HG02610 (cell line): ENCODE measurements at regions not wholly inside any gene's neighbourhood (a gene's known extent, or its start where the extent isn't known, plus 50 kb on each side); places are given as distances from the start of the nearest gene placed in this dataset.

Experiments
- ATAC-seq: cut with Tn5 transposase; IDR thresholded peaks from one replicate; pipeline ENCODE4 v1.9.1; 2021; ENCODE audit warnings: mild to moderate bottlenecking, moderate library complexity; ENCODE audit not compliant: unreplicated experiment

DNA sequence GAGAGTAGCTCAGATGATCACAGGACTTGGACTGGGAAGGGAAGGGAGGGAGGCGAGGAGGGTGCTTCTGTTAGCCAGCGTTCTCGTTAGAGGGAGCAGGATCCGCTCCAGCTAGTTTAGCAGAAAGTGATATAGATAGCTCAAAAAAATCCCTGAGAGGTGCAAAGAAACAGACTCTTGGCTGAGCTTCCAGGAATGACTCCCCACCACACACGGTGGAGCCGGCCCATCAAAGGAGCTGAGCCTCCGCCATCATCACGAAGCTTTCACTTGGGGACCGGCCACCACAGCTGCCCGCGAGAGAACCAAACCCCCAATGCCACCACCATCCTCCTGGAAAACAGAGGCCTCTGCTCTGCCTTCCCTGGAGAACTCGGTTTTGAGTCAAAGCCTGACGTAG lies 124.6 kb upstream of the BCL2L14 start:
- no peak for ATAC-seq

- no peak for ATAC-seq
Observed at GRCh38 chr12:11947213-11947612, 123.5 kb upstream of the BCL2L14 start.

DNA sequence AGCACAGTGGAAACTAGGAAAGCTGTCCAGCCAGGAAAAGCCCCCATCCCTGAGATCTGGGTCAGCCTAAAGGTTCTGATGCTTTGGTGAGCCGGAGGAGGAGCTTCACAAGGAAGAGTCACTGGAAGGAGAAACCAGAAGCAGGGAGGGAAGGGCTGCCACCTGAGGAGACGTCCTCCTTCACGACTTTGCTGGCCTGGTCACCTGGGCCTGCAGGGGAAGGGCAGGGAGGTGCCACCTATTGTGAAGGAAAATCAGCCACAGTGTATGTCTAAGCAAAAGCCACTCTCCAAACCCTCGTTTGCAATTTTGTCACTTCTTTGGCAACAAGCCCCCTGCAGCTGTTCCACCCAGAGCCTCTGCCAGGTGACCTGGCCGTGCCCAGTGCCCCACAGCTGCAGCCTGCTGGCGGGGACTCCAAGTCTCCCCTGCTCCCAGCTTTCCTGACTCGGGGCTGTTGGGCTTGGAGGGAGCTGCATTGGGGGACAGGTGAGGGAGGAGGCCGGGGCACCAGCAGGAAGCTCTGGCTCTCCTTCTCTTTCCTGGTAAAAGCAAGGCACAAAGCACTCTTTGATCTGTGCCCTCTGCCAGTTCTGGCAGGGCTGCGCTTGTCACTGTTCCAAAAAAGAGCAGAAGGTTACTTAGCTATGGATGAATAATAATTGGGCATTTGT lies 120.9 kb upstream of the BCL2L14 start:
- no peak for ATAC-seq

GRCh38 chr12:11951209-11951608 lies 119.5 kb upstream of the BCL2L14 start:
- ATAC-seq, result no peak

GRCh38 chr12:11953523-11953922 lies 117.2 kb upstream of the BCL2L14 start:
- no peak for ATAC-seq

DNA sequence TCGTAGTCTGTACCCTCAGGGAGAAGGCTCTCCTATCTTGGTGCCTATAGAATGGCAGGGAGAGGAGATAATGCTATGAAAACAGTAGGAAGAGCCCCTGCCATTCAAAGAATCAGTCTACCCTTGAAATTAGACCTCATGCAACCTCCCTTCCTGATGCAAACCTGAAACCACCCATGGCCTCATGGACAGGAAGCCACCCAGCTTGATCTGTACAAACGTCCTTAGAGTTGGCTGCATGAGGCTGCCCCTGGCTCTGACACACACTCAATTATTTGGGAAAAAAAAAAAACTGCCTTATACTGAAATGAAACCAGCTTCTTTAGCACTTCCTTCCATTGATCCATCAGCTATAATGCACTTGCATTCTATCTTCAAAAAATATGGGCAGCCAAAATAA lies 116.6 kb upstream of the BCL2L14 start:
- no peak for ATAC-seq

DNA sequence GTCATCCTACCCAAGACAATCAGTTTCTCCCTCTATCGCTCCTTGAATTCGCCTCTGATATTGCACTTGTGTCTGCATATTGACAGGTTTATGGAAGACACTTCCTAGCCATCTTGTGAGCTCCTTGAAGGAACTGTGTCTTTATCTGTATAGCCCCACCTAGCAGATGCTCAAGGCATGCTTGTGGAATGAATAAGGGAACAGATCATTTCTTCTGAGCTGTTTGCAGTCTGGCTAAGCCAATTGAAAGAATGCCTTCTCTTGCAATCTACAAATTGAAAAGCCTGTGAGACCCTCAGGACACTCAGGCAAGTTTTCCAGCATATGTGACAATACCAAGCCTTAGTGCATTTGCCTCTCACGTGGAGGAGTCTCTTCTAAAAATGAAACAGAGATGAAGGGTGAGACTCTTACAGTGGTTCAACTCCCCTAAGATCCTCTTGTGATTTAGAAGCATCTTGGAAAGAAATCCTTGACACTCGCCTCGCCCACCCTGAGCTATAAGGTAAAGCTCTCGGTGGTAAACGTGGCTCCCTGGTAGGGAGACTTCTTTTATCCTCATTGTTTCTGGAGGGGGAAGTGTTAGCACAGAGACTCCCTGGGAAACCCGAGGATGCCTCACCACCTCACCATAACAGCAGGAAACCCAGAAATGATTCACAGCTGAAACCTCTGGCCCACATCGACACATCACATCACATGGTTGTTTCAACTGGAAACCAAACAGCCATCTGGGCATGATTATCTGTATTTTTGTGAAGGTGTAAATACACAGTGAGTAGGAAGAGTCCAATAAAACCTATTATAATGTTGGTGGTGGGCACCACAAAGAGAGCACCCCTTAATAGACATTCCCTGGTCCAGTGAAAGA lies 112.3 kb upstream of the BCL2L14 start:
- ATAC-seq, result peak; percentile 92

DNA sequence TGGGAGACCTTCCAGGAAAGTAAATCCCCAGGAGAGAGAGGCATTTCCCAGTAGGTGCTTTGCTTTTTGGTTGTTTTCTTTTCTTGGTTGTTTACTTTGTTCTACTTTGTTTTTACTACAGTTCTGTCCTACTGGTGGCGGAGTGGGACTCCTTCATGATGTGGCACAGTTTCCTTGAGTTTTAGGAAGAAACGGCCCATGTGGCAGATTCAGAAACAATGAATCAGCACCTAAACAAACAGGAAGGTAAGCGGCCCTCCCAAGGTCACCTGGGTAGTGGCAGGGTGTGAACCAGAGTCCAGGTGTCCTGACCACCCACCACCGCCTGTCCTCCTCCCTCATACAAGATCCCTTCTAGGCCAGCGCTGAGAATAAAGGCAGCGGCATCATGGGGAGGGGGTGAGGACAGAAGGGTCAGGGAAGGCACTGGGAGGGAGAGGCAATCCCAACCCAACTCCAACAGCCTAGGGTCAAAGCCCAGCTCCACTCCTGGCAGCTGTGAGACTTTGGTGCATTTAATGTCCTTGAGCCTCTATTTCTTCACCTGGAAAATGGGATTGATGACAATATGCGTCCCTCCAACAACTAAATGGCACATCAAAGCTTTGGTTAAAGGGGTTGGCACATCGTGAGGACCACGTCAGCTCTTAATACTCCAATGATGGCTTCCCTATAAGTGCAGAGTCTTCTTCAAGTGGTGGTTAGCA lies 111.5 kb upstream of the BCL2L14 start:
- no peak for ATAC-seq

DNA sequence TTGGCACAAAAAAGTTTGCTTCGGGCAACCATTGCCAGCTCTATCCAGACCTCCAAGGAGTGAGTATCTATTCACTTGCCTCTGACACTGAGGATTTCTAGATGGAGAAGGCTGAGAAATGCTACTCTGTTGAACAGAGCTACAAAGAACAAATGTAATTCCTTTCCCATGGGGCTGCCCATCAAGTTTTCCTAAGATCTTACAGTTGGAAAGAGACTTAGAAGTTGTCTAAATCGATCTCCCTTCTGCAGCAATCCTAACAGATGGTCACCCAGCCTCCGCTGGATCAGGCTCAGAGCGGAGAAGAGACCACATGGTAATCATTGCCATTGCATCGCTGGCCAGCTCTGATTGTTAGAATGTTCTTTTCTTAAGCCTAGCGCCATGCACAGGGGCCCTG lies 110.1 kb upstream of the BCL2L14 start:
- ATAC-seq, result no peak

DNA sequence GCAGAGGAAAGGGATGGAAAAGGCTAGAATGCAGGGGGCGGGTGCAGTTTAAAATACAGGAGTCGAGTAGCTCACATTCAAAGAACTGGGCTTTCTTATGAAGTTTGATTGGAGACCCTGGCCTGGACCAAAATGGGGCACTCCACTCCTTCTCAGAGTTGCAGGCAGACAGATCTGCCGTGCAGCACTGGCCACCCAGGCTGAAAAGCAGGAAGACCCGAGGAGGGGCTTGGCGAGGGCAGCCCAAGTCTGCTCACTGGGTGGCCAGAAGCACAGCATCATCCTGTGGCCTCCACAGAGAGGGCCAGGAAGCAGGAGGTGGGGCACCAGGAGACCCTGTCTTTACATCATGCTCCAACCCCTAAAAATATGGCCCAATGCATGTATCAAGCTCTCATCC lies 109.1 kb upstream of the BCL2L14 start:
- ATAC-seq, result no peak

DNA sequence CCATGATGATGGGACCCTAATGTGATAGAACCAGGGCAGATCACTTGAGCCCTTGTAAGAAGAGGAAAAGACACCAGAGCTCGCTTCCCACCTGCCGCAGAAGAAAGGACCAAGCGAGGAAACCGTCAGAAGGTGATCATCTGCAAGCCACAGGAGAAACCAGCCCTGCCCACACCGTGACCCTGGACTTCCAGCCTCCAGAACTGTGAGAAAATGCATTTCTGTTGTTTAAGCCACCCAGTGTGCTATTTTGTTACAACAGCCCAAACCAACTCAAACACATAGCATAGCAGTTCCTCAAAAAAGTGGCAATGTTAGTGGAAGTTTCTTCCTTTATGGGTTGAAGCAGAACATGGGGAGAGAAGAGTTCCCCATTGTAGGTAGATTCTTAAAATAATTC lies 107.9 kb upstream of the BCL2L14 start:
- no peak for ATAC-seq

GRCh38 chr12:11963841-11964471 lies 106.8 kb upstream of the BCL2L14 start:
- no peak for ATAC-seq

DNA sequence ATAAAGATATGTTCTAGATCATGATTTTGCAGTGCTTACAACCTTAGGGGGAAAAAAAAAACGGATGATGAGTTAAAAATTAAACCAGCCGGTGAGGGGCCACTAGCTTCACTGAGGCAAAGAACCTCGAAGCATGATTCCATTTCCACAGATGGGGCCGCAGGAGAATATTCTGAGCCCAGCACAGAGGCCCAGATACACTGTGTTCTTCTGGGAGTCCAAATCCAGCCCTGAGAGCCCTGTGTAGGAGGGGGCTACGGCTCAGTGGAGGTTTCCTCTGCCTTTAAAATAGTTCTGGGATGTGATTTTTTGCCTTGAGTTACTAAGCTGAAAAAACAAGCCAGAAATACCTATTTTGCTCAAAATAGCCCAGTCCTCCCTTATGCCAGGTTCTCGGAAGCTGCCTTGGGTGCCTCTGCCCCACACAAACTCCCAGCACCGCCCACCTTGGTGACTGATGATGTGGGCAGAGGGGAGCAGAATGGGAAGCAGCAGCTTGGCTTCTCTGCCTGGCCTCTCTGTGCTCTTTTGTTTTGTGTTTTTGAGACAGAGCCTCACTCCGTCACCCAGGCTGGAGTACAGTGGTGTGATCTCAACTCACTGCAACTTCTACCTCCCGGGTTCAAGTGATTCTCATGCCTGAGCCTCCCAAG lies 105.4 kb upstream of the BCL2L14 start:
- no peak for ATAC-seq

GRCh38 chr12:11967376-11968047 lies 103.2 kb upstream of the BCL2L14 start:
- no peak for ATAC-seq

- no peak for ATAC-seq
Observed at GRCh38 chr12:11968048-11968383, 102.7 kb upstream of the BCL2L14 start.

- ATAC-seq, result no peak
Observed at GRCh38 chr12:11968516-11968915, 102.2 kb upstream of the BCL2L14 start.

- peak; percentile 91 for ATAC-seq
Observed at GRCh38 chr12:11969437-11970154, 101.1 kb upstream of the BCL2L14 start.

- ATAC-seq, result no peak
Observed at GRCh38 chr12:11970155-11970520, 100.6 kb upstream of the BCL2L14 start.

GRCh38 chr12:11973396-11973795 lies 97.3 kb upstream of the BCL2L14 start:
- no peak for ATAC-seq

DNA sequence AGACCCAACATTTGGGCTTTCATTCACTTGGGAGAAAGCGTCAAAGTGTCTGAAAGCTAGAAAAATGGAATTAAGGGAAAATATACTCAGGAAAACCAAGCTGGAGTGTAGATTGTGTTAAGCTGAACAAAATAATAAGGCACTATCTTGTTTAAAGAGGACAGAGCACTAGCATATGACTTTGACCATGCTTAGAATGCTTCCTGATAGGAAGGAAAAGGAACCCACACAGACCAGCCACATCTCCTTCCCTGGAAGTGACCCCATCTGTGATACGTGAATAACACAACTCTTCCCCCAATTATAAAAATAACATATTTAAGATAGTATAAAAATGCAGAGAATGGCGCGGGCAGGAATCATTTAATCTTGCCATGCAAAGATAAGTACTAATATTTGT lies 94.7 kb upstream of the BCL2L14 start:
- no peak for ATAC-seq
